PC-9 (cell line): ENCODE measurements at regions not wholly inside any gene's neighbourhood (a gene's known extent, or its start where the extent isn't known, plus 50 kb on each side); places are given as distances from the start of the nearest gene placed in this dataset.

ENCODE experiments used
- BruUV-seq: library from RNA; stranded (reverse); fragments of 400-500 nt; replicated peaks from 2 replicates; lab custom pipeline; 2021; lab: Mats Ljungman, UMichigan
- CTCF ChIA-PET: fragments of 300-600 bp; sonication (Branson Sonifier 250); formaldehyde crosslinking; loops from one replicate; lab custom pipeline; 2022; ENCODE audit warnings: antibody characterized with exemption; lab: Charles Lee
- POLR2A ChIA-PET: fragments of 300-600 bp; sonication (Branson Sonifier 250); formaldehyde crosslinking; loops from one replicate; lab custom pipeline; 2022; ENCODE audit warnings: antibody characterized with exemption; ENCODE audit not compliant: unreplicated experiment; lab: Charles Lee
- DNase-seq, 2 experiments: peaks; one replicate each; pipeline versions ENCODE4 v3.0.0 to v3.0.0-alpha.2; 2015 to 2022; ENCODE audit warnings: mixed read lengths in 1 of 2
- H2AFZ ChIP-seq: fragments of 200-600 bp; sonication (generic); 2 replicates; pipeline ENCODE4 v1.8.1; 2017; ENCODE audit warnings: antibody characterized with exemption
- H3F3A ChIP-seq: fragments of 200-600 bp; sonication (generic); 2 replicates; pipeline ENCODE4 v1.8.1; 2017; ENCODE audit warnings: antibody characterized with exemption, mild to moderate bottlenecking, low read depth; ENCODE audit not compliant: insufficient read depth
- H3K27ac ChIP-seq: fragments of 200-600 bp; sonication (generic); 2 replicates; pipeline ENCODE4 v1.6.1; 2016; ENCODE audit warnings: mixed run types
- H3K27me3 ChIP-seq: fragments of 200-600 bp; sonication (generic); 2 replicates; pipeline ENCODE4 v1.6.1; 2016; ENCODE audit warnings: low read depth, mixed run types; ENCODE audit not compliant: insufficient read depth
- H3K36me3 ChIP-seq: fragments of 200-600 bp; sonication (generic); 2 replicates; pipeline ENCODE4 v1.6.1; 2016; ENCODE audit warnings: low read depth, mixed run types
- H3K4me1 ChIP-seq: fragments of 200-600 bp; sonication (generic); replicated peaks from 2 replicates; pipeline ENCODE4 v1.6.1; 2016; ENCODE audit warnings: mixed run types; ENCODE audit not compliant: insufficient read depth
- H3K4me2 ChIP-seq: fragments of 200-600 bp; sonication (generic); 2 replicates; pipeline ENCODE4 v1.6.1; 2017; ENCODE audit warnings: mixed run types
- H3K4me3 ChIP-seq: fragments of 200-600 bp; sonication (generic); 2 replicates; pipeline ENCODE4 v1.6.1; 2016; ENCODE audit warnings: mixed run types
- H3K79me2 ChIP-seq: fragments of 200-600 bp; sonication (generic); 2 replicates; pipeline ENCODE4 v1.6.1; 2017; ENCODE audit warnings: low read depth, mixed run types
- H3K9me2 ChIP-seq: fragments of 200-600 bp; sonication (generic); 2 replicates; pipeline ENCODE4 v1.8.1; 2017; ENCODE audit warnings: mild to moderate bottlenecking; ENCODE audit not compliant: insufficient read depth
- H3K9me3 ChIP-seq: fragments of 200-600 bp; sonication (generic); 2 replicates; pipeline ENCODE4 v1.8.1; 2016; ENCODE audit warnings: low read depth; ENCODE audit not compliant: insufficient read depth
- H4K20me1 ChIP-seq: fragments of 200-600 bp; sonication (generic); 2 replicates; pipeline ENCODE4 v1.8.1; 2017; ENCODE audit not compliant: insufficient read depth
- EZH2 ChIP-seq: fragments of 200-600 bp; sonication (generic); IDR thresholded peaks from 2 replicates; pipeline ENCODE4 v1.8.0; 2017; ENCODE audit warnings: antibody characterized with exemption, low read depth
- intact Hi-C: fragments of 100-400 bp; cut with micrococcal nuclease; formaldehyde crosslinking; loops from one replicate; pipeline ENCODE4 v1.10.0; 2022; ENCODE audit not compliant: unreplicated experiment
- TF ChIP-seq, protein P1 (sequence below): fragments of 200-600 bp; sonication (generic); conservative IDR thresholded peaks from 2 replicates; pipeline ENCODE4 v1.6.1; 2017; ENCODE audit warnings: mixed run types, antibody characterized with exemption, mild to moderate bottlenecking, moderate library complexity

DNA sequence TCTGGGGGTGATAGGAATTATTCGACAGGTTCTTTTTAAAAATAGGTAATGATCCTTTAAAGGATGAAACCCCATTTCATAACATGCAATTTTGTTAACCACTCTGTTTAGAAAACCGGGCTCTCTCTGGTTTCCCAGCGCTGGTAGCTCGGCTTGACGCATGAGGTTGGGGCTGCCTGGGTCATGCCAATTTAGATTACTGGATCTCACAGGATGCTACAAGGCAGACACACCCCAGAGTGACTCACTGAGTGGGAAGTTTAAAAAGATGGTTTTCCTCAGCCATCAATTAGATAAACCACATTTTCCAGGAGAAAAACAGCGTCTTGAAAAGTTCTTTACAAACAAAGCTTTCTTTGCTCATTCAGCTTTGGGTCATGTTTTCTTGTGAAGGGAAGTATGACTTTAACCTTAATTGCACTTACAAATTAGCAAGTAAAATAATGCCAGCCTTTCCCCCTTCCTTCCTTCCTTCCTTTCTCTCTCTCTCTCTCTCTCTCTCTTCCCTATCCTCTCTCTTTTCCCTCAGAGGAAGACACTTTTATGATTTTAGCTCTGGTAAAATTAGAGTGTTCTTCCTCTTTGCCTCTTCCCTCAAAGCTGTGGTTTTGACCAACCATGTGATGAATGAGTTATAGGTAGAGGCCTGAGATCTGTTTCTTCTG lies 99.8 kb downstream of the EPDR1 start:
- POLR2A ChIA-PET: no interaction called here
- CTCF ChIA-PET: no interaction called here
- no peak overlapping the region for H2AFZ ChIP-seq
- no peak for TF ChIP-seq EZH2
- TF ChIP-seq, protein P1, sequence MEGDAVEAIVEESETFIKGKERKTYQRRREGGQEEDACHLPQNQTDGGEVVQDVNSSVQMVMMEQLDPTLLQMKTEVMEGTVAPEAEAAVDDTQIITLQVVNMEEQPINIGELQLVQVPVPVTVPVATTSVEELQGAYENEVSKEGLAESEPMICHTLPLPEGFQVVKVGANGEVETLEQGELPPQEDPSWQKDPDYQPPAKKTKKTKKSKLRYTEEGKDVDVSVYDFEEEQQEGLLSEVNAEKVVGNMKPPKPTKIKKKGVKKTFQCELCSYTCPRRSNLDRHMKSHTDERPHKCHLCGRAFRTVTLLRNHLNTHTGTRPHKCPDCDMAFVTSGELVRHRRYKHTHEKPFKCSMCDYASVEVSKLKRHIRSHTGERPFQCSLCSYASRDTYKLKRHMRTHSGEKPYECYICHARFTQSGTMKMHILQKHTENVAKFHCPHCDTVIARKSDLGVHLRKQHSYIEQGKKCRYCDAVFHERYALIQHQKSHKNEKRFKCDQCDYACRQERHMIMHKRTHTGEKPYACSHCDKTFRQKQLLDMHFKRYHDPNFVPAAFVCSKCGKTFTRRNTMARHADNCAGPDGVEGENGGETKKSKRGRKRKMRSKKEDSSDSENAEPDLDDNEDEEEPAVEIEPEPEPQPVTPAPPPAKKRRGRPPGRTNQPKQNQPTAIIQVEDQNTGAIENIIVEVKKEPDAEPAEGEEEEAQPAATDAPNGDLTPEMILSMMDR: no peak
- H3K4me3 ChIP-seq: no peak overlapping the region
- no peaks in the 10 kb centered on the region for H3K79me2 ChIP-seq
- no peaks in the 10 kb centered on the region for H3F3A ChIP-seq
- H3K36me3 ChIP-seq: no peaks in the 10 kb centered on the region
- H3K9me2 ChIP-seq: no peaks in the 10 kb centered on the region
- no TSS peak for BruUV-seq
- H3K27ac ChIP-seq: no peak overlapping the region
- no peak overlapping the region for H3K4me2 ChIP-seq
- no peaks in the 10 kb centered on the region for H3K27me3 ChIP-seq
- no peak for DNase-seq
- intact Hi-C loops: no loop called here
- no peaks in the 10 kb centered on the region for H4K20me1 ChIP-seq
- no peaks in the 10 kb centered on the region for H3K4me1 ChIP-seq
- no peaks in the 10 kb centered on the region for H3K9me3 ChIP-seq

DNA sequence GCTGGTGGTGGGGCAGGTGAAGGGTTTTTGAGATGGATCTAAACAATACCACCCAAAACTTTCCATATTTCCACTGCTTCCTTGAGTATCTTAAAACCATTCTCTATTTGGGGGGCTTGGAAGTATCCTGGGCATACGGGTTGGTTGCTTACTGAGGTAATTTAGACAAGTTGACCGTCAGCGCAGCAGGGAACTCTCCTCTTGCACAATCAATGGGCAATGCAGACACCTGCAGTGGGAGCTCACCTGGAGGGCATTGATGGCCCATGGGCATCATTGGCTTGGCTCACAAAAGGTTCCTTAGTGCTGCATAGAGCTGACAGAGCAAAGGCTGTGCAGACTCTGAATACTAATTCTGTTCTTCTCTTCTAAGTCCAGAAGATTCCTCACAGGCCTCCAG lies 101.5 kb downstream of the EPDR1 start:
- no peaks in the 10 kb centered on the region for H4K20me1 ChIP-seq
- H3K4me2 ChIP-seq: no peak overlapping the region
- H3K9me2 ChIP-seq: no peaks in the 10 kb centered on the region
- POLR2A ChIA-PET: no interaction called here
- H2AFZ ChIP-seq: no peak overlapping the region
- H3K4me1 ChIP-seq: no peaks in the 10 kb centered on the region; the same call in 1 of the 2 replicates
- no peak for DNase-seq
- intact Hi-C loops: no loop called here
- no TSS peak for BruUV-seq
- H3K4me3 ChIP-seq: no peak overlapping the region
- no peaks in the 10 kb centered on the region for H3F3A ChIP-seq
- H3K9me3 ChIP-seq: no peaks in the 10 kb centered on the region
- no peaks in the 10 kb centered on the region for H3K79me2 ChIP-seq
- CTCF ChIA-PET: no interaction called here
- no peaks in the 10 kb centered on the region for H3K27me3 ChIP-seq
- H3K27ac ChIP-seq: no peak overlapping the region
- H3K36me3 ChIP-seq: no peaks in the 10 kb centered on the region
- no peak for TF ChIP-seq EZH2
- TF ChIP-seq, protein P1: no peak

DNA sequence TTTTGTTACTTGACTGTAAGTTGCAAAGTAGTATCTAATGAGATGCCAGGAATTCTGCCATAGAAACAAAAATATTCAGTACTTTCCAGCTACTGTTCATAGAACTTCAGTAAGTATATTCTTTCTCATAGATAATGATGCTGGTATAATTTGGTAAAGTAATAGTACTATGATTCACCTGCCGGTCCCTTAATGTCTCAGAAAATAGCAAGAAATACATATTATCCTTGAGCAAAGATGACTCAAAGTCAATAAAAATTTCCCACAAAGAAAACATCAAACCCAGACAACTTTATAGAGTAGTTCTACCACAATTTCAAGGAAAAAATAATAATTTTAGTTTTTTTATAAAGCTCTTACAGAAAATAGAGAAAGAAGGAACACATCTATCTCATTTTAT lies 105.4 kb downstream of the EPDR1 start:
- H3K9me3 ChIP-seq: no peaks in the 10 kb centered on the region
- no TSS peak for BruUV-seq
- no peak overlapping the region for H2AFZ ChIP-seq
- TF ChIP-seq EZH2: no peak
- TF ChIP-seq, protein P1: no peak
- H3K4me1 ChIP-seq: no peaks in the 10 kb centered on the region; the same call in 1 of the 2 replicates
- H3K27ac ChIP-seq: no peak overlapping the region
- ChIA-PET CTCF (no interaction called here), POLR2A (no interaction called here)
- intact Hi-C loops: no loop called here
- H3K27me3 ChIP-seq: no peaks in the 10 kb centered on the region
- no peaks in the 10 kb centered on the region for H4K20me1 ChIP-seq
- DNase-seq: no peak
- no peaks in the 10 kb centered on the region for H3F3A ChIP-seq
- H3K4me3 ChIP-seq: no peak overlapping the region
- no peaks in the 10 kb centered on the region; the same call in 1 of the 2 replicates for H3K9me2 ChIP-seq
- no peaks in the 10 kb centered on the region for H3K79me2 ChIP-seq
- no peak overlapping the region for H3K4me2 ChIP-seq
- H3K36me3 ChIP-seq: no peaks in the 10 kb centered on the region
